GM18499 (cell line): ENCODE measurements at regions not wholly inside any gene's neighbourhood (a gene's known extent, or its start where the extent isn't known, plus 50 kb on each side); places are given as distances from the start of the nearest gene placed in this dataset.
A peak's percentile ranks its signal among the peaks of the same experiment; 100 is the strongest.
"Not testable (repeated sequence)": the region's sequence is repeated elsewhere in the genome, so short reads cannot be mapped to it uniquely, and the experiment has no call there.

Source experiments
- ATAC-seq: cut with Tn5 transposase; IDR thresholded peaks from one replicate; pipeline ENCODE4 v1.9.1; 2021; ENCODE audit warnings: moderate number of reproducible peaks; ENCODE audit not compliant: insufficient read depth, unreplicated experiment

GRCh38 chr6:27091661-27092315, 155.7 kb upstream of the PRSS16 start:
- ATAC-seq, result no peak

GRCh38 chr6:27092316-27092692, 155.2 kb upstream of the PRSS16 start:
- no peak for ATAC-seq

- no peak for ATAC-seq
Measured at GRCh38 chr6:27095914-27096313, 151.6 kb upstream of the PRSS16 start.

DNA sequence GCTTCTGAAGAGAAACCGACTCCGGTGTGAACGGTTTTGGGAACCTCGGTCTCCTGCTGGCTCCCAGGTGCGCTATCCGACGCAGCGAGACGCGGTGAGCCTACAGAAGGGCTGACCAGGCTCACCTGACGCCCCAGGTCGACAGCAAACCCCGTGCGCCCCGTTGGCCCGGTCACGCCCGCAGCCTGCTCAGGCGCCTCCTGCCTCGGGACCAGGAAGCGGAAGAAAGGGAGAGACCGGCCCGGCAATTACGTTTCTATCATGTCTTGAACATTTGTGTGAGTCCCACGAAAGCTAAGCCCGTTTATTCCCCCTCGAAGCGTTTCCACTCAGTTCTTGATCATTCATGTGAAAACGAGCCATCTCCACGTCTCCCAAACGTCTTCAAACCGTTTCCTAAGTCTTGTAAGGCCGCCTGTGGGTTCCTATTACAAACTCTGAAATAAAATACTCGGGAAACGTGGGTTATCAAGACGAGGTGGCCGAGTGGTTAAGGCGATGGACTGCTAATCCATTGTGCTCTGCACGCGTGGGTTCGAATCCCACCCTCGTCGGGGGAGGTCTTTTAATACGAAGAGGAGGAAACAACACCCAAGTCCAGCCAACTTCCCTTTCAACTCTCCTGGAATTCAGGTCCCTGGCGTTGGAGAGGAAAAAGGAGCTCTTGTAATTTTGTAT, 150.5 kb upstream of the PRSS16 start:
- ATAC-seq, result no peak

DNA sequence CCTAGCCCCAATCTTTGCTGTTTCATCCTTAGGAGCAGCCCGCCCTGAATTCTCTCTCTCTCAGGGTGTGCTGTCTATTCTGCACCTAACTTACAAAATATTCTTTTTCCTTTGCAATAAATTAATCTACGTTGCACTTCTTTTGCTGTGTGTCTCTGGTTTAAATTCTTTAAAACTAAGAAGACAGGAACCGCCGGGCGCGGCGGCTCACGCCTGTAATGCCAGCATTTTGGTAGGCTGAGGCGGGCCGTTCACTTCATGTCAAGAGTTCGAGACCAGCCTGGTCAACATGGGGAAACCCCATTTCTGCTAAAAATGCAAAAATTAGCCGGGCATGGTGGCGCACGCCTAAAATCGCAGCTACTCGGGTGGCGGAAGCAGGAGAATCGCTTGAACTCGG, 148.5 kb upstream of the PRSS16 start:
- ATAC-seq, result no peak

GRCh38 chr6:27100921-27101320, 146.6 kb upstream of the PRSS16 start:
- no peak for ATAC-seq

GRCh38 chr6:27101824-27102223, 145.7 kb upstream of the PRSS16 start:
- ATAC-seq, result no peak

GRCh38 chr6:27106382-27106781, 141.1 kb upstream of the PRSS16 start:
- no peak for ATAC-seq

GRCh38 chr6:27111743-27112142, 135.8 kb upstream of the PRSS16 start:
- ATAC-seq, result no peak

DNA sequence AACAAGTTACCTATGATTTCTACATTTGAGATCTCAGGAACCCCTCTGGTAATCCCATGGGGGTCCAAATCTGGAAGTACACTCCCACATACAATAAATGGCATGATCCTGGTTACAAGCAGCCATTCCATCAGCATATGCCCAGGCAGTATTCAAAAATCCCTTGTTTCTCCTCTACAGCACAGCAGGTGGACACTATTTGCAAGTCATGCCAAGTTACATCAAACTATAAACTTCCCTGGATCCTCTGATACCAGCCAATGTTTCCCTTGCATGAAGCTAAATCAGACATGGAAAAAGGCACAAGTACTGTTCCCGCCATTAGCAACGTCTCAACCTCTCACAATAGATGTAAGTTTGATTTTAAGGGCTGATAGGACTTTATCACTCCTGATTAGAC, 134.5 kb upstream of the PRSS16 start:
- ATAC-seq, result no peak

DNA sequence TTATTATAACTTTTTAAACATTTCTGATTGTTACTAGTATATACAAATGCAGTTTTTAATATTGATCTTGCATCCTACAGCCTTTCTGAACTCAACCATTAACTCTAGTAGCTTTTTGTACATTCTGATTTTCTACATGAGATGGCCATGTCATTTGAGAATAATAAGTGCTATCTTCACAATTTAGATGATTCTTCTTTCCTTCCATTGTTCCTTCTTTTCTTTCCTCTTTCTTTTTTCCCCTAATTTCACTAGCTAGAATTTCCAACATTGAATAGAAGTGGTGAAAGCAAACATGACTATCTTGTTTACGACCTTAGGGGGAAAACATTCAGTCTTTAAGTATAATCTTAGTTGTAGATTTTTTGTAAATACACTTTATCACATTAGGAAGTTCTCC, 128.2 kb upstream of the PRSS16 start:
- no peak for ATAC-seq

- no peak for ATAC-seq
Measured at GRCh38 chr6:27119761-27120160, 127.7 kb upstream of the PRSS16 start.

DNA sequence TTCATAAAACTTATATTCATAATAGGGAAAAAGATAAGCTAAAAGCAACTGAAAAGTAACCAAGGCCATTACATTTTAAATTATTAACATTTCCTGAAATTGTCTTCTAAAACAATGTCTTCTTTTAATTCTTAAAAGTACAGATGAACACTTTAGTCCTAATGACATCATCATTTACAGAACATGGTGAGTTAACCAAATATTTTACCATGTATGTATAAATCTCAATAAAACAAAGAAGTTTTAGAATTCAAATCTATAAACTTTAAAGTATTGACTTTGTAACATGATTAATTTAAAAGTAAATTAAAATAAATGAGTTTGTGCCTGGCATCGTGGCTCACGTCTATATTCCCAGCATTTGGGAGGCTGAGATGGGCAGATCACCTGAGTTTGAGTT, 125.9 kb upstream of the PRSS16 start:
- no peak for ATAC-seq

GRCh38 chr6:27124252-27124657, 123.2 kb upstream of the PRSS16 start:
- no peak for ATAC-seq

- ATAC-seq, result no peak
Measured at GRCh38 chr6:27126046-27126814, 121.3 kb upstream of the PRSS16 start.

DNA sequence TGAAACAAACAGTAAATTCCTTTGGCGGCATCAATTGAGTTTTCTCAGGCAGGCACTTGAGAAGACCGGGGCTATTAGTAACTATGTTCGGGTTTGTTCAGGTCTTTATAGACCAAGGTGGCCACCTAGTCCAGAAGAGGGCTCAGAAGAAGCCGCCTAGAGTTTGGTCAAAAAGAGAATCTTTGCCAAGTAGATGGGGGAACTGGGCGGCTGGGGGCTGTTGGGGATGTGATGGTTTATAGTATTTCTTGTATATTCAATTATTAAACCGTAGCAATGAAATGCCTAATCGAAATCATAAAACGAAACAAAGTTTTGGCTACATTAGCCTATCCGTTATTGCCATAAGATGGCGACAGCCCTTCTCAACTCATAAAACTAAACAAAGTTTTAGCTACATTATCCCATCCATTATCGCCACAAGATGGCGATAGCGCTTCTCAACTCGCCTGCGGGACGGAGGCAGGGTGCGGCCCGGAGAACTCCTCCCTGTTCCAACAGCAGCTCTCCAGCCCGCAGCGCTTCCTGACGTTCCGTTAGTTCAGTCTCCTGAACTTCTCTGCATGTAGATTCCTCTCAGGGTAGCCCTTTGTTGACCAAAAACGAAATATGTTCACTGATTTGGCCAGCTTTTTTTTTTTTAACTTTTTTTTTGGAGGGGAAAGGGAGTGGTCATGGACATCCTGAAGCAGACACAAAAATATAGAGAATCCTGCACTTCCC, 120.5 kb upstream of the PRSS16 start:
- ATAC-seq, result peak; percentile 43

GRCh38 chr6:27127874-27128273, 119.6 kb upstream of the PRSS16 start:
- not testable (repeated sequence) for ATAC-seq

DNA sequence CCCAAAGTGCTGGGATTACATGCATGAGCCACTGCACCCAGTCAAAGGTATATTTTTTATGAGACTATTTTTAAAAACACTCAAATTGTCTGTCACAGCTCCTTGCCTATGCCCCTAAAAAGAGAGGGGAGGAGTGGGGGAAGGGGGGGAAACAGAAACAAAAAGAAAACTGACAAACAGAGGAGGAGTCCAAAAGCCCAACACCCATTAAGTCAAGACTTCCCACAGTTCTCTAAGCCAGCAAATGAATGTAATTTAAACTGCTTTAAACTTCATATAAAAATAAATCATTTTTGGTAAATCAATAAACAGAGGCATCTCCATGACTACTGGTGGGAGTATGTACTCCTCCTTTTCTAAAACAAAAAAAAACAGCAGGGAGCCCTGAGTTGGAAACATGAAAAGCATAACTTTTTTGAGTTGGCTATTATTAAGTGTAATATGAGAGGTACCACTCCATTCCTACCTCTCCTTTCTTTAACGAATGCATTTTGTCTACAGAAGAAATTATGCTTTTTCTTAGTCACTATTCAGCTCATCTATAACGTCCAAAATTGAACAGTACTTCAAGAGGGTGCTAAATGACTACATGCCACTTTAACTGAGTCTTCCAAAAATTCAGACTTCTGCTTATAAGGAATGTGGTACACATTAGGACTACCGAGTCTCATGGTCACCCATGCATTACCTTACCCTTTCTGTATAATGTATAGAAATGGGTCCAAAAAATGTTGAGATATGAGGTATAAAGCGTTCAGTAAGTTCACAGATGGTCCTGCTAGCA, 119.0 kb upstream of the PRSS16 start:
- ATAC-seq, result no peak

DNA sequence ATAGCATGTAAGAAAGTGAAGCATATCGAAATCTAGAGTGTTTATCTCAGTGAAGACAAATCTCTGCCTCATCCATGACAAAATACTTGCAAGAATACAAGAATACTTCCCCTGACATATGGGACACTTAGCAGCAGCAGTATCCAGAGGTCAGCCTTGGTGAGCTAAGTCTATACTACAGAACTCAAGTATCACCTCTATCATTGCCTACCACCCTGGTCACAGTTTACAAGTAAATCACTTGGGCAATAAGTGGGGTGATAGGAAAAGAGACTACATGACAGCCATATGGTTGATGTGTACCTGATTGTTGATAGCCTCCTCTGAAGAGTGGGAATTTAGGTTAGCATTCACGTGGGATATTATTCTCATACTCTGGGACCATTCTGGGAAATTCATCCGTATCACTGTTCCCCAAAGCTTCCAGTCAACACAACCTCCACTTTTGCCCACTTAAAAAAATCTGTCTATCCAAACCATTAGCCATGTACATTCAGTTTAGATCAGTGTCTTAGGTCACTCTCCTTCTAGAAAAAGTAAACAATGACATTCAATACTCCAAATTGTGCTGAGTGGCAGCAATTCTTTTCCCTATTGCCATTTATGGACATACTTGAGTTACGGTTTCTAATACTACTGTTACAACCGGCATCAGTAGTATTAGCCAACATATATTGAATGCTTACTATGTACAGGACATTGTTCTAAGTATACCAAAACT, 118.2 kb upstream of the PRSS16 start:
- no peak for ATAC-seq
